ENCODE measurements at regions not wholly inside any gene's neighbourhood (a gene's known extent, or its start where the extent isn't known, plus 50 kb on each side); places are given as distances from the start of the nearest gene placed in this dataset.

DNA sequence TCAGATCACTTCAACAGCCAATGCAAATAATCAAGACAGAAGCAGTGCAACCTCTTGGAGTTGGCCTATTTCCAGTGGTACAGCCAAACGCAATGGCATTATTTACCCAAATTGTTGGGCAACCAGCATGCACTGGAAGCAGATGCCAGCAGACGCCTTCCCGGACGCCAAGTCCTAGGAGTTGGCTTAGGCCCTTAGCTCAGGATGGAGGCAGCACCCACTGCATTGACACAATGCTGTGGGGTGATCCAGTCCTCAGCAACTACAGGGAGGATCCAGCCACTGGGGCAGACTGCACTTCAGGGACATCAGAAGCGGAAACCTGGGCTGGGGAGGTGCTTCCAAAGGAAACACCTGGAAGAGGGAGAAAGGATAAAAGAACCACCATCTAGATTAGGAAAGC, 290.4 kb downstream of the FAM43A start:
- in situ Hi-C loops (cut with MboI; ENCODE audit: low pct_ligation_motif_present in 1 of 4, low pct_unique_long_range_greater_than_20kb in 1 of 4, low sequenced_read_pairs in 3 of 4): loop anchor here in 2 of 4 donors (25.0 kb wide), 1 partner anchor 289 kb away; the partner anchor contains the start of gene FAM43A (in 2 of the 2)
- H3K4me1 ChIP-seq: no peaks in the 10 kb centered on the region
- H3K27me3 ChIP-seq: no peaks in the 10 kb centered on the region
- H3K36me3 ChIP-seq: no peaks in the 10 kb centered on the region
- no peak for DNase-seq
- H3K27ac ChIP-seq: no peak overlapping the region
- no peaks in the 10 kb centered on the region for H3K9me3 ChIP-seq
- no peak overlapping the region for H3K4me3 ChIP-seq
- no peak for TF ChIP-seq POLR2A (IDR thresholded peaks at IDR 0.05)
- WGBS, 2 donors (ENCODE audit: low coverage in 1 of 2): 75% methylated on average over 5 of the region's 5 CpGs; no CpG with 5 or more reads in 1 of the 2 donors
- intact Hi-C loops (cut with DNase I; ENCODE audit: low total_unique reads): no loop called here

DNA sequence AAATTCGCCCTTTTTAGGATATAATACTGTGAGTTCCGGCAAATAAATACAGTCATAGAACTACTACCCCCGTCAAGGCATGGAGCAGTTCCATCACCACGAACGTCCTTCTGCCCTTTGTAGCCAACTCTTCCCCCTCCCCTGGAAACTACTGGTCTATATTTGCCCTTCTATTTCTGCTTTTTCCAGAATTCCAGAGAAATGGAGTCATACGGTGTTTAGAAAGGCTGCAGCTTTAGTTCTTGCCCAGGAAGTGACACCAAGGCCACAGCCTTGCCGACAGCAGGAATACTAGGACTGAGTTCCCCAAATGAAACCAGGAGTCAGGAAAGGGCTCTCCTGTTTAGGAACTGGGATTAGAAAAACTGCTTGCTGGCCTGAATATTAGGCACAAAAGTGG, 291.2 kb downstream of the FAM43A start:
- TF ChIP-seq, protein P1, sequence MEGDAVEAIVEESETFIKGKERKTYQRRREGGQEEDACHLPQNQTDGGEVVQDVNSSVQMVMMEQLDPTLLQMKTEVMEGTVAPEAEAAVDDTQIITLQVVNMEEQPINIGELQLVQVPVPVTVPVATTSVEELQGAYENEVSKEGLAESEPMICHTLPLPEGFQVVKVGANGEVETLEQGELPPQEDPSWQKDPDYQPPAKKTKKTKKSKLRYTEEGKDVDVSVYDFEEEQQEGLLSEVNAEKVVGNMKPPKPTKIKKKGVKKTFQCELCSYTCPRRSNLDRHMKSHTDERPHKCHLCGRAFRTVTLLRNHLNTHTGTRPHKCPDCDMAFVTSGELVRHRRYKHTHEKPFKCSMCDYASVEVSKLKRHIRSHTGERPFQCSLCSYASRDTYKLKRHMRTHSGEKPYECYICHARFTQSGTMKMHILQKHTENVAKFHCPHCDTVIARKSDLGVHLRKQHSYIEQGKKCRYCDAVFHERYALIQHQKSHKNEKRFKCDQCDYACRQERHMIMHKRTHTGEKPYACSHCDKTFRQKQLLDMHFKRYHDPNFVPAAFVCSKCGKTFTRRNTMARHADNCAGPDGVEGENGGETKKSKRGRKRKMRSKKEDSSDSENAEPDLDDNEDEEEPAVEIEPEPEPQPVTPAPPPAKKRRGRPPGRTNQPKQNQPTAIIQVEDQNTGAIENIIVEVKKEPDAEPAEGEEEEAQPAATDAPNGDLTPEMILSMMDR (IDR thresholded peaks at IDR 0.05): no peak
- no peak for TF ChIP-seq POLR2A (IDR thresholded peaks at IDR 0.05)
- no peak for TF ChIP-seq EP300 (IDR thresholded peaks at IDR 0.05; ENCODE audit: low read depth)
- no peak for TF ChIP-seq POLR2AphosphoS5 (IDR thresholded peaks at IDR 0.05)
- WGBS, 2 donors (ENCODE audit: low coverage in 1 of 2): 75 to 77% methylated on average over 6 to 7 of the region's 7 CpGs
- intact Hi-C loops (cut with DNase I; ENCODE audit: low total_unique reads) (no loop called here), in situ Hi-C loops (cut with MboI; ENCODE audit: low pct_ligation_motif_present in 1 of 4, low pct_unique_long_range_greater_than_20kb in 1 of 4, low sequenced_read_pairs in 3 of 4) (loop anchor here in 2 of 4 donors (25.0 kb wide), 1 partner anchor 290 kb away; the partner anchor contains the start of gene FAM43A (in 2 of the 2))
- Histone ChIP-seq H3K4me1 (no peaks in the 10 kb centered on the region), H3K36me3 (no peaks in the 10 kb centered on the region), H3K27ac (no peak overlapping the region), H3K27me3 (no peaks in the 10 kb centered on the region), H3K4me3 (no peak overlapping the region), H3K9me3 (no peaks in the 10 kb centered on the region)
- no peak for DNase-seq

DNA sequence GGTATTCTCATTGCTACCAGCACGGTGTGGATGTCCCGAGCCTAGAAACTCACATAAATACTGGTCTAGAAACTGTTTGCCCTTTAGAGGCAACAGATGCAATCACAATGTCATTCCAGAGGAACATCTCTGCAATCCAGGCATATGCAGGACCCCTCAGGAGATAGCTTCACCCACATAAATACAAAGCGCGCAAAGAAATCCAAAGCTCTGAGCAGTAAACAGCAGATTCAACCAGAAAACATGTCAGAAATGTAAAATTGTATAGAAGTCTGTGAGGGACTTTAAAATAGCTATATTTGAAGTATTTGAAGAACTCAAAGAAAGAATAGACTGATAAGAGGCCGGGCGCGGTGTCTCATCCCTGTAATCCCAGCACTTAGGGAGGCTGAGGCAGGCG, 291.7 kb downstream of the FAM43A start:
- WGBS, 2 donors (ENCODE audit: low coverage in 1 of 2): 96% methylated on average over 8 of the region's 8 CpGs
- DNase-seq: no peak
- Histone ChIP-seq H3K36me3 (no peaks in the 10 kb centered on the region), H3K4me1 (no peaks in the 10 kb centered on the region), H3K4me3 (no peak overlapping the region), H3K9me3 (no peaks in the 10 kb centered on the region), H3K27ac (no peak overlapping the region), H3K27me3 (no peaks in the 10 kb centered on the region)
- no peak for TF ChIP-seq EP300 (IDR thresholded peaks at IDR 0.05; ENCODE audit: low read depth)
- no peak for TF ChIP-seq POLR2A (IDR thresholded peaks at IDR 0.05)
- TF ChIP-seq, protein P1 (IDR thresholded peaks at IDR 0.05): no peak
- no peak for TF ChIP-seq POLR2AphosphoS5 (IDR thresholded peaks at IDR 0.05)
- intact Hi-C loops (cut with DNase I; ENCODE audit: low total_unique reads): no loop called here
- in situ Hi-C loops (cut with MboI; ENCODE audit: low pct_ligation_motif_present in 1 of 4, low pct_unique_long_range_greater_than_20kb in 1 of 4, low sequenced_read_pairs in 3 of 4): loop anchor here in 2 of 4 donors (25.0 kb wide), 1 partner anchor 290 kb away; the partner anchor contains the start of gene FAM43A (in 2 of the 2)

DNA sequence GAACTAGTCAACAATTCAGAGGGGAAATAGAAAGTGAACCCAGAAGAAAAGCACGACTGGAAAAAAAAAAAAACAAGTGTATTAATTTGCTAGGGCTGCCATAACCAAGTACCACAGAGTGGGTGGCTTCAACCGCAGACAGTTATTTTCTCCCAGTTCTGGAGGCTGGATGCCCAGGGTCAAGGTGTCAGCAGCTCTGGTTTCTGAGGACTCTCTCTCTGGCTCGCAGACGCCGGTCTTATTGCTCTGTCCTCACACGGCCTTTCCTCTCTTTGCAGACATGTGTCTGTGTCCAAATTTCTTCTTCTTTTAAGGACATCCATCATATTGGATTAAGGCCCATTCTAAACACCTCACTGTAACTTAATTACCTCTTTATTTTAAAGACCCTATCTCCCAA, 291.8 kb downstream of the XXYLT1 start:
- H3K27me3 ChIP-seq: no peaks in the 10 kb centered on the region
- no peak overlapping the region for H3K4me3 ChIP-seq
- H3K27ac ChIP-seq: no peak overlapping the region
- no peaks in the 10 kb centered on the region for H3K9me3 ChIP-seq
- intact Hi-C loops (cut with DNase I; ENCODE audit: low total_unique reads): no loop called here
- DNase-seq: no peak
- WGBS, 2 donors (ENCODE audit: low coverage in 1 of 2): 74 to 81% methylated on average over 6 of the region's 6 CpGs
- no peaks in the 10 kb centered on the region for H3K4me1 ChIP-seq
- H3K36me3 ChIP-seq: no peaks in the 10 kb centered on the region
- in situ Hi-C loops (cut with MboI; ENCODE audit: low pct_ligation_motif_present in 1 of 4, low pct_unique_long_range_greater_than_20kb in 1 of 4, low sequenced_read_pairs in 3 of 4): loop anchor here in 2 of 4 donors (25.0 kb wide), 1 partner anchor 292 kb away; the partner anchor contains the start of gene FAM43A (in 2 of the 2)
- TF ChIP-seq, protein P1 (IDR thresholded peaks at IDR 0.05): no peak
- TF ChIP-seq EP300 (IDR thresholded peaks at IDR 0.05; ENCODE audit: low read depth) (no peak), POLR2A (IDR thresholded peaks at IDR 0.05) (no peak), POLR2AphosphoS5 (IDR thresholded peaks at IDR 0.05) (no peak)

DNA sequence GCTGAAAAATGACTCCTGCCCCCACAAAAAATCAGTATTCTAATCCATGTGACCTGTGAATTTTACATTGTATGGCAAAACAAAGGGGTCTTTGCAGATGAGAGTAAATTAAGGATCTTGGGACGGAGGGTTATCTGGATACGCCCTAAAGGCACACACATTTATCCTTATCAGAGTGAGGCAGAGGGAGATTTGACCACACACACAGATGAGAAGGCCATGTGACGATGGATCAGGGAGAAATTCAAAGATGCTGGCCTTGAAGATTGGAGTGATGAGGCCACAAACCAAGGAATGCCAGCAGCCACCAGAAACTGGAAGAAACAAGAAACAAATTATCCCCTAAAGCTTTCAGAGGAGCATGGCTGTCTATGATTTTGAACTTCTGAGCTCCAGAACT, 288.5 kb downstream of the XXYLT1 start:
- H3K27me3 ChIP-seq: no peaks in the 10 kb centered on the region
- H3K9me3 ChIP-seq: no peaks in the 10 kb centered on the region
- H3K36me3 ChIP-seq: no peaks in the 10 kb centered on the region
- H3K27ac ChIP-seq: no peak overlapping the region
- intact Hi-C loops (cut with DNase I; ENCODE audit: low total_unique reads): no loop called here
- TF ChIP-seq, protein P1 (IDR thresholded peaks at IDR 0.05): no peak
- no peak for TF ChIP-seq EP300 (IDR thresholded peaks at IDR 0.05; ENCODE audit: low read depth)
- no peak for TF ChIP-seq POLR2A (IDR thresholded peaks at IDR 0.05)
- TF ChIP-seq POLR2AphosphoS5 (IDR thresholded peaks at IDR 0.05): no peak
- WGBS, 2 donors (ENCODE audit: low coverage in 1 of 2): 90 to 100% methylated on average over 3 of the region's 3 CpGs
- no peak for DNase-seq
- in situ Hi-C loops (cut with MboI; ENCODE audit: low pct_ligation_motif_present in 1 of 4, low pct_unique_long_range_greater_than_20kb in 1 of 4, low sequenced_read_pairs in 3 of 4): loop anchor here in 2 of 4 donors (25.0 kb wide), 1 partner anchor 295 kb away; the partner anchor contains the start of gene FAM43A (in 2 of the 2)
- no peak overlapping the region for H3K4me3 ChIP-seq
- H3K4me1 ChIP-seq: peaks cover 4 to 13% (median 11%) of the 10 kb centered on the region in 4 donors

All from transverse colon (tissue), 4 donors.